ENCODE measurements at regions not wholly inside any gene's neighbourhood (a gene's known extent, or its start where the extent isn't known, plus 50 kb on each side); places are given as distances from the start of the nearest gene placed in this dataset.

DNA sequence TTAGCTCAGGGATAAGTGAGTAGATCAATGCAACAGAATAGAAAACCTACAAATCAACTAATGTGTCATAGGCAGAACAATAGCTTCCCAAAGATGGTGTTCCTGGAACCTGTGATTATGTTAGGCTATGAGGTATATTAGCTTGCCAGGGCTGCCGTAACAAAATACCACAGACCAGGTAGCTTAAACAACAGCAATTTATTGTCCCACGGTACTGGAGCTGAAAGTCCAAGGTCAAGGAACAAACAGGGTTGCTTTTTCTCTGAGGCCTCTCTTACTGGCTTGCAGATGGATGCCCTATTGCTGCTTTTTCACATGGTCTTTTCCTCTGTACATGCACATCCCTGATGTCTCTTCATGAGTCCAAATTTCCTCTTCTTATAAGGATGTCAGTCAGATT lies 354.9 kb downstream of the TNS1 start:
- TF ChIP-seq, protein P1, sequence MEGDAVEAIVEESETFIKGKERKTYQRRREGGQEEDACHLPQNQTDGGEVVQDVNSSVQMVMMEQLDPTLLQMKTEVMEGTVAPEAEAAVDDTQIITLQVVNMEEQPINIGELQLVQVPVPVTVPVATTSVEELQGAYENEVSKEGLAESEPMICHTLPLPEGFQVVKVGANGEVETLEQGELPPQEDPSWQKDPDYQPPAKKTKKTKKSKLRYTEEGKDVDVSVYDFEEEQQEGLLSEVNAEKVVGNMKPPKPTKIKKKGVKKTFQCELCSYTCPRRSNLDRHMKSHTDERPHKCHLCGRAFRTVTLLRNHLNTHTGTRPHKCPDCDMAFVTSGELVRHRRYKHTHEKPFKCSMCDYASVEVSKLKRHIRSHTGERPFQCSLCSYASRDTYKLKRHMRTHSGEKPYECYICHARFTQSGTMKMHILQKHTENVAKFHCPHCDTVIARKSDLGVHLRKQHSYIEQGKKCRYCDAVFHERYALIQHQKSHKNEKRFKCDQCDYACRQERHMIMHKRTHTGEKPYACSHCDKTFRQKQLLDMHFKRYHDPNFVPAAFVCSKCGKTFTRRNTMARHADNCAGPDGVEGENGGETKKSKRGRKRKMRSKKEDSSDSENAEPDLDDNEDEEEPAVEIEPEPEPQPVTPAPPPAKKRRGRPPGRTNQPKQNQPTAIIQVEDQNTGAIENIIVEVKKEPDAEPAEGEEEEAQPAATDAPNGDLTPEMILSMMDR (IDR thresholded peaks at IDR 0.05), result no peak
- no peak for TF ChIP-seq EZH2 (IDR thresholded peaks at IDR 0.05; ENCODE audit: borderline replicate concordance, insufficient read depth, low read depth, low read length, poor library complexity, severe bottlenecking)
- H3K27me3 ChIP-seq (replicated peaks in 1 of 4; ENCODE audit: control extremely low read depth in 1 of 4, control insufficient read depth in 3 of 4, insufficient read depth in 4 of 4, low read length in 3 of 4), result peaks cover 0 to 6% (median 4%) of the 10 kb centered on the region in 4 experiments
- CTCF ChIA-PET, result no interaction called here
- Mint-ChIP-seq H3K27me3 (peaks cover 25% of the 10 kb centered on the region), H3K9me3 (ENCODE audit: insufficient read depth) (no peaks in the 10 kb centered on the region), H3K4me1 (no peaks in the 10 kb centered on the region), H3K4me3 (no peak overlapping the region), H3K27ac (no peak overlapping the region)
- H3K9ac ChIP-seq (ENCODE audit: low read length), result no peak overlapping the region
- POLR2A ChIA-PET, result no interaction called here
- intact Hi-C loops (cut with micrococcal nuclease), result no loop called here
- no peak overlapping the region for H3K4me3 ChIP-seq (ENCODE audit: control extremely low read depth in 1 of 5, extremely low read depth in 1 of 5, insufficient read depth in 1 of 5, low read depth in 2 of 5, low read length in 4 of 5)
- no peaks in the 10 kb centered on the region for H3K9me3 ChIP-seq (ENCODE audit: control extremely low read depth in 1 of 3, control insufficient read depth in 2 of 3, insufficient read depth in 1 of 3, low read length in 2 of 3)
- H3K27ac ChIP-seq (ENCODE audit: low read length in 2 of 2), result no peak overlapping the region
- no peak overlapping the region for H2AFZ ChIP-seq (ENCODE audit: insufficient read depth, low read depth, low read length, poor library complexity, severe bottlenecking)
- no peaks in the 10 kb centered on the region for H4K20me1 ChIP-seq (ENCODE audit: control insufficient read depth, insufficient read depth, low read length, poor library complexity, severe bottlenecking)
- DNase-seq, result no peak
- H3K36me3 ChIP-seq (replicated peaks in 1 of 2; ENCODE audit: control extremely low read depth in 1 of 2, control insufficient read depth in 1 of 2, extremely low read depth in 1 of 2, insufficient read depth in 2 of 2, low read length in 1 of 2), result no peaks in the 10 kb centered on the region
- WGBS (ENCODE audit: insufficient coverage), result 100% methylated on average over 2 of the region's 2 CpGs
- no peaks in the 10 kb centered on the region for H3K79me2 ChIP-seq (ENCODE audit: control insufficient read depth, insufficient read depth, low read length)
- ATAC-seq (ENCODE audit: low read depth), result no peak
- no peak overlapping the region for H3K4me2 ChIP-seq (replicated peaks; ENCODE audit: low read depth, low read length, poor library complexity, severe bottlenecking)
- no peaks in the 10 kb centered on the region for H3K4me1 ChIP-seq (ENCODE audit: control insufficient read depth in 2 of 2, insufficient read depth in 2 of 2, low read length in 2 of 2)

DNA sequence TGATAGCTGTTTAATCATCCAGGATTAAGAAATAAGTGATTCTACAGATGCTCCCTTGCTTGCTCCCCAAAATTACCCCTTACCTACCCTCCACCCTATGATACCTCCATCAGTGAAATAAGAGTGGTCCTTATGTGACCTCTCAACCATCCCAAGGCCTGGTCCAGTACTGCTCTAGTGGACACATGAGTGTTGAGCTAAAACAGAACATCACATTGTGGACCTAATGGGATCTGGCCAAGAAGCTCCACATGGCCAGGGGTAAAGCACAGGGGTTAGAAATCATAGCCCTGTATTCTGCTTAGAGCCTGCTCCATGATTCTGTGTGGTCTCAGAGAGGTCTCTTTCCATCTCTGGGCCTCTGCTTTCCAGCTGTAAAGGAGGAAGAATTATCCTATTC lies 355.6 kb downstream of the TNS1 start:
- Histone ChIP-seq H3K27me3 (replicated peaks in 1 of 4; ENCODE audit: control extremely low read depth in 1 of 4, control insufficient read depth in 3 of 4, insufficient read depth in 4 of 4, low read length in 3 of 4) (peaks cover 0 to 6% (median 3%) of the 10 kb centered on the region in 4 experiments), H4K20me1 (ENCODE audit: control insufficient read depth, insufficient read depth, low read length, poor library complexity, severe bottlenecking) (no peaks in the 10 kb centered on the region), H3K9me3 (ENCODE audit: control extremely low read depth in 1 of 3, control insufficient read depth in 2 of 3, insufficient read depth in 1 of 3, low read length in 2 of 3) (no peaks in the 10 kb centered on the region), H3K27ac (ENCODE audit: low read length in 2 of 2) (no peak overlapping the region), H3K4me1 (ENCODE audit: control insufficient read depth in 2 of 2, insufficient read depth in 2 of 2, low read length in 2 of 2) (no peaks in the 10 kb centered on the region), H2AFZ (ENCODE audit: insufficient read depth, low read depth, low read length, poor library complexity, severe bottlenecking) (no peak overlapping the region), H3K4me2 (replicated peaks; ENCODE audit: low read depth, low read length, poor library complexity, severe bottlenecking) (no peak overlapping the region), H3K4me3 (ENCODE audit: control extremely low read depth in 1 of 5, extremely low read depth in 1 of 5, insufficient read depth in 1 of 5, low read depth in 2 of 5, low read length in 4 of 5) (no peak overlapping the region), H3K9ac (ENCODE audit: low read length) (no peak overlapping the region), H3K79me2 (ENCODE audit: control insufficient read depth, insufficient read depth, low read length) (no peaks in the 10 kb centered on the region), H3K36me3 (replicated peaks in 1 of 2; ENCODE audit: control extremely low read depth in 1 of 2, control insufficient read depth in 1 of 2, extremely low read depth in 1 of 2, insufficient read depth in 2 of 2, low read length in 1 of 2) (no peaks in the 10 kb centered on the region)
- H3K9me3 Mint-ChIP-seq (ENCODE audit: insufficient read depth), result no peaks in the 10 kb centered on the region
- CTCF ChIA-PET, result no interaction called here
- H3K4me3 Mint-ChIP-seq, result no peak overlapping the region
- ATAC-seq (ENCODE audit: low read depth) (no peak), DNase-seq (no peak)
- POLR2A ChIA-PET, result no interaction called here
- intact Hi-C loops (cut with micrococcal nuclease), result no loop called here
- H3K27me3 Mint-ChIP-seq, result peaks cover 23% of the 10 kb centered on the region
- no peaks in the 10 kb centered on the region for H3K4me1 Mint-ChIP-seq
- TF ChIP-seq, protein P1 (IDR thresholded peaks at IDR 0.05), result no peak
- TF ChIP-seq EZH2 (IDR thresholded peaks at IDR 0.05; ENCODE audit: borderline replicate concordance, insufficient read depth, low read depth, low read length, poor library complexity, severe bottlenecking), result no peak
- no peak overlapping the region for H3K27ac Mint-ChIP-seq
